SH-SY5Y (cell line): ENCODE measurements at regions not wholly inside any gene's neighbourhood (a gene's known extent, or its start where the extent isn't known, plus 50 kb on each side); places are given as distances from the start of the nearest gene placed in this dataset.

Experiments
- GATA2 ChIP-seq: IDR thresholded peaks from 2 replicates; pipeline ENCODE4 v1.6.1; 2011; ENCODE audit warnings: mild to moderate bottlenecking, low read depth, low read length
- GATA3 ChIP-seq: IDR thresholded peaks from 2 replicates; pipeline ENCODE4 v1.6.1; 2011; ENCODE audit warnings: low read depth, mild to moderate bottlenecking, low read length, moderate library complexity

DNA sequence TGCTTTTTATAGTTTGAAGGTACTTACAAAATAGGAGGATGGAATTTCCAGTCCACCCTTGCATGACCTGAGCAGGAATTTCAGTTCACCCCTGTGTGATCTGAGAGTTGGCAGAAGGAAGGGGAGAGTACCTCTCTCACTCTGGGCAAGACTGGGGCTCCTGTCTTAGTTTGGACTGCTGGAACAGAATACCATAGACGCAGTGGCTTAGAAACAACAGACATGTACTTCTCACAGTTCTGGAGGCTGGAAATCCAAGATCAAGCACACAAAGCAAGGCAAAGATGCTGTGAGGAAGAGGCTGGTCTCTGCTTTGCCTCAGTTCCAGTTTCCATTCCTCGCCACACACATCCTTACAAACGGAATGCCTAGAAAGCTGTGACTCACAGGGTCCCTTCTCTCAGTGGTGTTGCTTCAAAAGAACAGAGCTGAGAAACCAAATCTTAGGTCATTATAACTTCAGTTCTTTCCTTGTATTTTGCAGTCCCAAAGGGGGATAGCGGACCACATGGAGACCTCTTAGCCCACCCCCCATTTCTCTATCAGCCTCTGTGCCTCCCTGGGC, 108.8 kb upstream of the HAAO start:
- TF ChIP-seq GATA3 (no peak), GATA2 (no peak)
